Common myeloid progenitor, CD34-positive (primary cell): ENCODE measurements at regions not wholly inside any gene's neighbourhood (a gene's known extent, or its start where the extent isn't known, plus 50 kb on each side); places are given as distances from the start of the nearest gene placed in this dataset.

Experiments used
- CTCF ChIA-PET: fragments of 350-600 bp; sonication (Branson Sonifier 250); formaldehyde crosslinking; loops from one replicate; lab custom pipeline; 2021; ENCODE audit warnings: antibody characterized with exemption; lab: Charles Lee
- POLR2A ChIA-PET: fragments of 350-600 bp; sonication (Branson Sonifier 250); formaldehyde crosslinking; loops from one replicate; lab custom pipeline; 2021; ENCODE audit warnings: antibody characterized with exemption; lab: Charles Lee
- DNase-seq, 3 donors: peaks; one replicate each; pipeline versions ENCODE4 v3.0.0 to v3.0.0-alpha.2; 2013
- H3K27ac ChIP-seq, 2 experiments: 1 replicate in 1 of 2; 2 replicates in 1 of 2; pipeline ENCODE4 v1.7.0; 2013; ENCODE audit warnings: inconsistent platforms in 2 of 2, low read length in 2 of 2, mild to moderate bottlenecking in 2 of 2, low read depth in 1 of 2, moderate library complexity in 1 of 2; ENCODE audit not compliant: severe bottlenecking in 2 of 2, insufficient read depth in 1 of 2, poor library complexity in 1 of 2
- H3K27me3 ChIP-seq, 5 experiments: replicated peaks in 2 of 5; 1 replicate in 3 of 5; 2 replicates in 2 of 5; pipeline versions ENCODE4 v1.6.1 to v1.7.0; 2013; ENCODE audit warnings: low read length in 4 of 5, mild to moderate bottlenecking in 2 of 5, moderate library complexity in 2 of 5, inconsistent platforms in 1 of 5; ENCODE audit not compliant: insufficient read depth in 5 of 5, control insufficient read depth in 4 of 5
- H3K36me3 ChIP-seq, 4 experiments: 1 replicate in 2 of 4; 2 replicates in 2 of 4; pipeline versions ENCODE4 v1.6.1 to v1.7.0; 2013; ENCODE audit warnings: low read length in 3 of 4, control low read depth in 1 of 4, mild to moderate bottlenecking in 1 of 4; ENCODE audit not compliant: control insufficient read depth in 4 of 4, insufficient read depth in 4 of 4
- H3K4me1 ChIP-seq, 4 experiments: 1 replicate in 3 of 4; 2 replicates in 1 of 4; pipeline versions ENCODE4 v1.6.1 to v1.7.1; 2013; ENCODE audit warnings: low read length in 3 of 4, mild to moderate bottlenecking in 3 of 4, control low read depth in 1 of 4, inconsistent platforms in 1 of 4, moderate library complexity in 1 of 4; ENCODE audit not compliant: control insufficient read depth in 4 of 4, insufficient read depth in 4 of 4; ENCODE audit errors: control extremely low read depth in 1 of 4
- H3K4me3 ChIP-seq, 7 experiments: 1 replicate in 4 of 7; 2 replicates in 3 of 7; pipeline versions ENCODE4 v1.5.1 to v1.7.0; 2013; ENCODE audit warnings: mild to moderate bottlenecking in 7 of 7, low read length in 6 of 7, moderate library complexity in 6 of 7, inconsistent platforms in 2 of 7, low read depth in 2 of 7, control low read depth in 1 of 7; ENCODE audit not compliant: insufficient read depth in 4 of 7, control insufficient read depth in 1 of 7; ENCODE audit errors: extremely low read depth in 1 of 7
- H3K9me3 ChIP-seq, 5 experiments: 1 replicate in 4 of 5; 2 replicates in 1 of 5; pipeline versions ENCODE4 v1.6.1 to v1.7.1; 2013; ENCODE audit warnings: low read length in 4 of 5, mild to moderate bottlenecking in 2 of 5, inconsistent platforms in 1 of 5, low read depth in 1 of 5, moderate library complexity in 1 of 5; ENCODE audit not compliant: control insufficient read depth in 4 of 5, insufficient read depth in 2 of 5; ENCODE audit errors: control extremely low read depth in 1 of 5
- WGBS: methylation state at CpG from one replicate; pipeline ENCODE4 v1.1.5; 2013; ENCODE audit not compliant: insufficient coverage; 5-methylcytosine and 5-hydroxymethylcytosine counted together

- no peak for DNase-seq
- CTCF ChIA-PET, result no interaction called here
- Histone ChIP-seq H3K27ac (no peak overlapping the region), H3K27me3 (peaks cover 0 to 2% (median 0%) of the 10 kb centered on the region in 5 experiments), H3K4me1 (no peaks in the 10 kb centered on the region), H3K9me3 (peaks cover 0 to 6% (median 0%) of the 10 kb centered on the region in 5 experiments), H3K36me3 (no peaks in the 10 kb centered on the region), H3K4me3 (no peak overlapping the region)
- POLR2A ChIA-PET, result no interaction called here
- no CpG with 5 or more reads among the region's 1 CpG for WGBS
Measured at GRCh38 chr6:130756824-130757223, 70.4 kb upstream of the SMLR1 start.

GRCh38 chr6:130758813-130759212 lies 68.4 kb upstream of the SMLR1 start:
- no peak for DNase-seq
- Histone ChIP-seq H3K27me3 (peaks cover 0 to 10% (median 0%) of the 10 kb centered on the region in 5 experiments), H3K4me1 (no peaks in the 10 kb centered on the region), H3K9me3 (peaks cover 0 to 6% (median 0%) of the 10 kb centered on the region in 5 experiments), H3K4me3 (no peak overlapping the region), H3K27ac (no peak overlapping the region), H3K36me3 (no peaks in the 10 kb centered on the region)
- POLR2A ChIA-PET, result no interaction called here
- CTCF ChIA-PET, result no interaction called here
- 100% methylated on average over 3 of the region's 3 CpGs for WGBS

GRCh38 chr6:130760006-130760405 lies 67.2 kb upstream of the SMLR1 start:
- ChIA-PET CTCF (no interaction called here), POLR2A (no interaction called here)
- no peaks in the 10 kb centered on the region for H3K4me1 ChIP-seq
- no peak for DNase-seq
- no peak overlapping the region for H3K4me3 ChIP-seq
- H3K27me3 ChIP-seq, result peaks cover 0 to 10% (median 0%) of the 10 kb centered on the region in 5 experiments
- no peak overlapping the region for H3K27ac ChIP-seq
- H3K9me3 ChIP-seq, result peaks cover 0 to 6% (median 0%) of the 10 kb centered on the region in 5 experiments
- no CpG with 5 or more reads among the region's 1 CpG for WGBS
- no peaks in the 10 kb centered on the region for H3K36me3 ChIP-seq

DNA sequence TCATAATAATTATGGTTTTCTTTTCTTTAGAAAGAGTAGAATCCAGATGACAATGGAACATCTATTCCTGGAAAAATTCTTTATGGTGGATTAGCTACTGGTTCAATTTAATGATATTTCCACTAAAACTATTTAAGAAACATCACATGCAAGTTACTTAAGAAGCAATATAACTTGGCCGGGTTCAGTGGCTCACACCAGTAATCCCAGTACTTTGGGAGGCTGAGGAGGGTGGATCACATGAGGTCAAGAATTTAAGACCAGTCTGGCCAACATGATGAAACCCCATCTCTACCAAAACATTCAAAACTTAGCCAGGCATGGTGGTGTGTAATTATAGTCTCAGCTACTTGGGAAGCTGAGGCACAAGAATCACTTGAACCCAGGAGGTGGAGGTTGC lies 65.9 kb upstream of the SMLR1 start:
- no peak overlapping the region for H3K27ac ChIP-seq
- POLR2A ChIA-PET, result no interaction called here
- CTCF ChIA-PET, result no interaction called here
- no CpG with 5 or more reads among the region's 1 CpG for WGBS
- H3K4me1 ChIP-seq, result no peaks in the 10 kb centered on the region
- DNase-seq, result no peak
- peaks cover 0 to 10% (median 0%) of the 10 kb centered on the region in 5 experiments for H3K27me3 ChIP-seq
- no peak overlapping the region for H3K4me3 ChIP-seq
- H3K9me3 ChIP-seq, result peaks cover 0 to 6% (median 0%) of the 10 kb centered on the region in 5 experiments
- no peaks in the 10 kb centered on the region for H3K36me3 ChIP-seq

GRCh38 chr6:130765181-130765727 lies 62.0 kb upstream of the SMLR1 start:
- ChIA-PET CTCF (no interaction called here), POLR2A (no interaction called here)
- Histone ChIP-seq H3K4me3 (no peak overlapping the region), H3K4me1 (no peaks in the 10 kb centered on the region), H3K27ac (no peak overlapping the region), H3K27me3 (peaks cover 0 to 10% (median 0%) of the 10 kb centered on the region in 5 experiments), H3K9me3 (peaks cover 0 to 5% (median 0%) of the 10 kb centered on the region in 5 experiments), H3K36me3 (no peaks in the 10 kb centered on the region)
- WGBS, result 96% methylated on average over 3 of the region's 3 CpGs
- no peak for DNase-seq

DNA sequence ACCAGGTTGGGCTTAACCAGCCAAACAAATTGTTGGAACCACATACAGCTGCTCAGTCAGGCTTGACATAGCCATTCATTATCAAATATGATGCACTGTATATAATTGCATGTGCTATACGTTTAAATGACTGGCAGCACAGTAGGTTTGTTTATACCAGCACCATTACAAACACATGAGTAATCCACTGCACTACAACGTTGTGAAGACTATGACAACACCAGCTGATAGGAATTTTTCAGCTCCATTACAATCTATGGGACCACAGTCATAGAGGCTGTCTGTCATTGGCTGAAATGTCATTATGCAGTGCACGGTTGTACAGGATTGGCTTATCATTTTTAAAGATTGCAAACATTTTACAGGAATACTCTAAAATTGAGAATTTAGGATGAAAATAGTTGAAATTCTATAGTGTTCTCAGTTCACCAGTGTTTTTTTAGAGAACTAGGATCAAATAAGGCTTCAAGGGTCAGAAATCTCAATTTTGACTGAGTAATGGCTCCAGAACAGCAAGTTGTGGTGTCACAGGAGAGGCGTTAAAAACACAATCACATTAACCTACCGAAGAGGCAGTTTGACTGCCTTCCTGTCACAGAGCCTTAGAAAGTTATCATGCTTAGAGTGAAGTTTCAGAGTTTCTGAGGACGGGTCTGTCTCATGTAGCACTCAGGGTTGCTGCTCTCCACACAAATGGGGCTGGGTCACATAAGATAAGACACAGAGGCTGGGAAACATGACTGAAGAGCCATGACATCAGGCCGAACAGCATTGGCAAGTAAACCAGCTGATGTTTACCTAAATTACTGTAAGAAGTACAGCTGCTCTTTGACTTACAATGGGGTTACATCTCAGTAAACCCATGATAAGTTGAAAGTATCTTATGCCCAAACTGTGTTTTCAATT lies 60.7 kb upstream of the SMLR1 start:
- 79% methylated on average over 4 of the region's 7 CpGs for WGBS
- H3K4me3 ChIP-seq, result no peak overlapping the region
- ChIA-PET POLR2A (no interaction called here), CTCF (no interaction called here)
- H3K4me1 ChIP-seq, result no peaks in the 10 kb centered on the region
- H3K27ac ChIP-seq, result no peak overlapping the region
- H3K27me3 ChIP-seq, result peaks cover 0 to 10% (median 0%) of the 10 kb centered on the region in 5 experiments
- no peaks in the 10 kb centered on the region for H3K36me3 ChIP-seq
- DNase-seq, result no peak
- peaks cover 0 to 3% (median 0%) of the 10 kb centered on the region in 5 experiments for H3K9me3 ChIP-seq

- H3K27me3 ChIP-seq, result no peaks in the 10 kb centered on the region
- no peak for DNase-seq
- ChIA-PET POLR2A (no interaction called here), CTCF (no interaction called here)
- no peak overlapping the region for H3K4me3 ChIP-seq
- H3K9me3 ChIP-seq, result peaks cover 0 to 3% (median 0%) of the 10 kb centered on the region in 5 experiments
- H3K27ac ChIP-seq, result no peak overlapping the region
- WGBS, result 100% methylated on average over 1 of the region's 1 CpG
- H3K4me1 ChIP-seq, result no peaks in the 10 kb centered on the region
- no peaks in the 10 kb centered on the region for H3K36me3 ChIP-seq
Measured at GRCh38 chr6:130769861-130770260, 57.3 kb upstream of the SMLR1 start.
